ENCODE measurements at regions not wholly inside any gene's neighbourhood (a gene's known extent, or its start where the extent isn't known, plus 50 kb on each side); places are given as distances from the start of the nearest gene placed in this dataset.

- H4K20me1 ChIP-seq (ENCODE audit: insufficient read depth): no peaks in the 10 kb centered on the region
- intact Hi-C loops (cut with micrococcal nuclease; ENCODE audit: unreplicated experiment): no loop called here
- H3K9me2 ChIP-seq (ENCODE audit: insufficient read depth): no peaks in the 10 kb centered on the region
- no peak for DNase-seq
- H2AFZ ChIP-seq: no peak overlapping the region
- peaks cover 9% of the 10 kb centered on the region for H3K4me1 ChIP-seq (replicated peaks; ENCODE audit: insufficient read depth)
- H3K27me3 ChIP-seq (ENCODE audit: insufficient read depth, low read depth): no peaks in the 10 kb centered on the region
- POLR2A ChIA-PET (ENCODE audit: unreplicated experiment): no interaction called here
- TF ChIP-seq EZH2 (IDR thresholded peaks at IDR 0.05; ENCODE audit: low read depth): no peak
- TF ChIP-seq CTCF (conservative IDR thresholded peaks at IDR 0.05): no peak
- no peaks in the 10 kb centered on the region for H3K9me3 ChIP-seq (ENCODE audit: insufficient read depth, low read depth)
- H3K27ac ChIP-seq: no peak overlapping the region
- no peaks in the 10 kb centered on the region for H3K36me3 ChIP-seq (ENCODE audit: low read depth)
- H3K79me2 ChIP-seq (ENCODE audit: low read depth): no peaks in the 10 kb centered on the region
- no peaks in the 10 kb centered on the region for H3F3A ChIP-seq (ENCODE audit: insufficient read depth, low read depth)
- 0 out of 2 replicates have a peak overlapping the region, but pooled peaks have one; percentile 16 for H3K4me2 ChIP-seq
- no TSS peak for BruUV-seq (replicated peaks)
- CTCF ChIA-PET: interaction anchor here (0.7 kb wide), 1 partner anchor 381 kb away, joined by 3 read pairs; no protein-coding TSS in a partner anchor
- H3K4me3 ChIP-seq: no peak overlapping the region
Measured at GRCh38 chr1:209045331-209046057, 538.0 kb upstream of the CAMK1G start.

GRCh38 chr1:209046058-209046417 lies 537.5 kb upstream of the CAMK1G start:
- Histone ChIP-seq H4K20me1 (ENCODE audit: insufficient read depth) (no peaks in the 10 kb centered on the region), H3K9me3 (ENCODE audit: insufficient read depth, low read depth) (no peaks in the 10 kb centered on the region), H3K4me1 (replicated peaks; ENCODE audit: insufficient read depth) (peaks cover 9% of the 10 kb centered on the region), H3K4me3 (no peak overlapping the region), H3K79me2 (ENCODE audit: low read depth) (no peaks in the 10 kb centered on the region), H3K27ac (no peak overlapping the region), H2AFZ (no peak overlapping the region), H3K27me3 (ENCODE audit: insufficient read depth, low read depth) (no peaks in the 10 kb centered on the region), H3K4me2 (no peak overlapping the region), H3K9me2 (ENCODE audit: insufficient read depth) (no peaks in the 10 kb centered on the region), H3K36me3 (ENCODE audit: low read depth) (no peaks in the 10 kb centered on the region), H3F3A (ENCODE audit: insufficient read depth, low read depth) (no peaks in the 10 kb centered on the region)
- POLR2A ChIA-PET (ENCODE audit: unreplicated experiment): no interaction called here
- no peak for DNase-seq
- CTCF ChIA-PET: interaction anchor here (0.6 to 0.7 kb wide), 2 partner anchors 381 to 451 kb away, joined by 3 to 6 read pairs; no protein-coding TSS in a partner anchor
- TF ChIP-seq CTCF (conservative IDR thresholded peaks at IDR 0.05): no peak
- TF ChIP-seq EZH2 (IDR thresholded peaks at IDR 0.05; ENCODE audit: low read depth): no peak
- BruUV-seq (replicated peaks): no TSS peak
- intact Hi-C loops (cut with micrococcal nuclease; ENCODE audit: unreplicated experiment): no loop called here

- no peaks in the 10 kb centered on the region for H3K27me3 ChIP-seq (ENCODE audit: insufficient read depth, low read depth)
- BruUV-seq (replicated peaks): no TSS peak
- ChIA-PET CTCF (interaction anchor here (0.5 kb wide), 1 partner anchor 1025 kb away, joined by 3 read pairs; no protein-coding TSS in a partner anchor), POLR2A (ENCODE audit: unreplicated experiment) (no interaction called here)
- no peak overlapping the region for H3K4me3 ChIP-seq
- no peak overlapping the region for H3K27ac ChIP-seq
- no peak for DNase-seq
- no peak overlapping the region for H3K4me2 ChIP-seq
- no peaks in the 10 kb centered on the region for H4K20me1 ChIP-seq (ENCODE audit: insufficient read depth)
- H3K9me2 ChIP-seq (ENCODE audit: insufficient read depth): no peaks in the 10 kb centered on the region
- H3K9me3 ChIP-seq (ENCODE audit: insufficient read depth, low read depth): no peaks in the 10 kb centered on the region
- peaks cover 9% of the 10 kb centered on the region for H3K4me1 ChIP-seq (replicated peaks; ENCODE audit: insufficient read depth)
- H3F3A ChIP-seq (ENCODE audit: insufficient read depth, low read depth): no peaks in the 10 kb centered on the region
- intact Hi-C loops (cut with micrococcal nuclease; ENCODE audit: unreplicated experiment): no loop called here
- H3K36me3 ChIP-seq (ENCODE audit: low read depth): no peaks in the 10 kb centered on the region
- TF ChIP-seq CTCF (conservative IDR thresholded peaks at IDR 0.05): no peak
- no peak for TF ChIP-seq EZH2 (IDR thresholded peaks at IDR 0.05; ENCODE audit: low read depth)
- H2AFZ ChIP-seq: no peak overlapping the region
- no peaks in the 10 kb centered on the region for H3K79me2 ChIP-seq (ENCODE audit: low read depth)
Measured at GRCh38 chr1:209046935-209047334, 536.6 kb upstream of the CAMK1G start.

Measured in PC-9 (cell line).